GM23338 (cell line): ENCODE measurements at regions not wholly inside any gene's neighbourhood (a gene's known extent, or its start where the extent isn't known, plus 50 kb on each side); places are given as distances from the start of the nearest gene placed in this dataset.
A peak's percentile ranks its signal among the peaks of the same experiment; 100 is the strongest.

ENCODE experiments used
- ATAC-seq: fragments of 200-7000 bp; cut with Tn5 transposase; 3 replicates; pipeline ENCODE4 v1.9.1; 2020
- DNase-seq: peaks from one replicate; pipeline ENCODE4 v3.0.0-alpha.2; 2015; ENCODE audit warnings: low spot score
- H2AFZ ChIP-seq: fragments of 200-600 bp; sonication (generic); 2 replicates; pipeline ENCODE4 v1.8.0; 2016; ENCODE audit warnings: antibody characterized with exemption, mild to moderate bottlenecking, moderate library complexity
- H3F3A ChIP-seq: fragments of 200-600 bp; sonication (generic); replicated peaks from 2 replicates; pipeline ENCODE4 v1.8.0; 2017; ENCODE audit warnings: antibody characterized with exemption, mixed run types, low read depth
- H3K27ac ChIP-seq: fragments of 200-600 bp; sonication (generic); 2 replicates; pipeline ENCODE4 v1.6.1; 2016; ENCODE audit warnings: low read depth
- H3K27me3 ChIP-seq: fragments of 200-600 bp; sonication (generic); 2 replicates; pipeline ENCODE4 v1.8.0; 2016; ENCODE audit warnings: mild to moderate bottlenecking, mixed run types, moderate library complexity; ENCODE audit not compliant: insufficient read depth
- H3K36me3 ChIP-seq: fragments of 200-600 bp; sonication (generic); 2 replicates; pipeline ENCODE4 v1.8.0; 2016; ENCODE audit warnings: mild to moderate bottlenecking; ENCODE audit not compliant: insufficient read depth
- H3K4me1 ChIP-seq: fragments of 200-600 bp; sonication (generic); 2 replicates; pipeline ENCODE4 v1.8.0; 2016; ENCODE audit warnings: mild to moderate bottlenecking, moderate library complexity; ENCODE audit not compliant: insufficient read depth
- H3K4me2 ChIP-seq: fragments of 200-600 bp; sonication (generic); 2 replicates; pipeline ENCODE4 v1.7.1; 2017; ENCODE audit warnings: mixed run types
- H3K4me3 ChIP-seq: fragments of 200-600 bp; sonication (generic); 2 replicates; pipeline ENCODE4 v1.6.1; 2016; ENCODE audit warnings: mixed run types
- H3K79me2 ChIP-seq: fragments of 200-600 bp; sonication (generic); replicated peaks from 2 replicates; pipeline ENCODE4 v1.8.0; 2017; ENCODE audit warnings: mild to moderate bottlenecking; ENCODE audit not compliant: insufficient read depth
- H3K9me2 ChIP-seq: fragments of 200-600 bp; sonication (generic); 2 replicates; pipeline ENCODE4 v1.8.0; 2017; ENCODE audit not compliant: insufficient read depth
- H4K20me1 ChIP-seq: fragments of 200-600 bp; sonication (generic); replicated peaks from 2 replicates; pipeline ENCODE4 v1.8.0; 2017; ENCODE audit warnings: mild to moderate bottlenecking; ENCODE audit not compliant: insufficient read depth
- H3K27ac Mint-ChIP-seq: 2 replicates; pipeline ENCODE4 v1.8.0; 2020; ENCODE audit warnings: inconsistent platforms, mild to moderate bottlenecking, moderate library complexity, mixed read lengths
- H3K27me3 Mint-ChIP-seq: 3 replicates; pipeline ENCODE4 v1.8.0; 2022; ENCODE audit warnings: low read depth, mild to moderate bottlenecking, moderate library complexity, mixed read lengths, inconsistent platforms; ENCODE audit not compliant: insufficient read depth, poor library complexity
- H3K36me3 Mint-ChIP-seq: 3 replicates; pipeline ENCODE4 v1.8.0; 2021; ENCODE audit warnings: low read depth, mild to moderate bottlenecking, inconsistent platforms, moderate library complexity, mixed read lengths
- H3K4me1 Mint-ChIP-seq: 3 replicates; pipeline ENCODE4 v1.8.0; 2020; ENCODE audit warnings: mild to moderate bottlenecking, inconsistent platforms, mixed read lengths
- H3K4me3 Mint-ChIP-seq: 3 replicates; pipeline ENCODE4 v1.8.0; 2021; ENCODE audit warnings: moderate library complexity, mild to moderate bottlenecking, inconsistent platforms, mixed read lengths
- H3K9me3 Mint-ChIP-seq: 3 replicates; pipeline ENCODE4 v1.8.0; 2020; ENCODE audit warnings: moderate library complexity, mild to moderate bottlenecking, inconsistent platforms, mixed read lengths
- CREB1 ChIP-seq: fragments of 250-450 bp; sonication (Bioruptor Pico); IDR thresholded peaks from 2 replicates; pipeline ENCODE4 v1.5.0; 2020; ENCODE audit warnings: low read depth, mild to moderate bottlenecking, moderate library complexity
- EZH2 ChIP-seq: fragments of 200-600 bp; sonication (generic); IDR thresholded peaks from one replicate; pipeline ENCODE4 v1.8.0; 2017; ENCODE audit warnings: antibody characterized with exemption, mild to moderate bottlenecking, low read depth; ENCODE audit not compliant: unreplicated experiment
- EZH2phosphoT487 ChIP-seq: fragments of 200-600 bp; sonication (generic); IDR thresholded peaks from one replicate; pipeline ENCODE4 v1.8.1; 2018; ENCODE audit warnings: antibody characterized with exemption; ENCODE audit not compliant: unreplicated experiment
- JUNB ChIP-seq: IDR thresholded peaks from one replicate; pipeline ENCODE4 v1.6.1; 2016; ENCODE audit warnings: antibody characterized with exemption; ENCODE audit not compliant: unreplicated experiment
- NANOG ChIP-seq: IDR thresholded peaks from 2 replicates; pipeline ENCODE4 v1.6.1; 2016; ENCODE audit warnings: antibody characterized with exemption, borderline replicate concordance
- POLR2AphosphoS5 ChIP-seq: IDR thresholded peaks from 2 replicates; pipeline ENCODE4 v1.6.1; 2016; ENCODE audit warnings: antibody characterized with exemption, low read depth
- STAT1 ChIP-seq: IDR thresholded peaks from one replicate; pipeline ENCODE4 v1.6.1; 2016; ENCODE audit warnings: antibody characterized with exemption; ENCODE audit not compliant: unreplicated experiment
- ZNF114 ChIP-seq: fragments of 250-450 bp; sonication (Bioruptor Pico); IDR thresholded peaks from 2 replicates; pipeline ENCODE4 v1.5.0; 2020; ENCODE audit warnings: mild to moderate bottlenecking, moderate library complexity
- ZNF331 ChIP-seq: fragments of 250-450 bp; sonication (Bioruptor Pico); IDR thresholded peaks from 2 replicates; pipeline ENCODE4 v1.5.0; 2020; ENCODE audit warnings: low read depth, mild to moderate bottlenecking, moderate library complexity
- TF ChIP-seq, protein P1 (sequence below), 2 experiments: fragments of 200-600 bp in 1 of 2; sonication (generic) in 1 of 2; conservative IDR thresholded peaks; 2 replicates each; pipeline versions ENCODE4 v1.5.1 to v1.6.1; 2016 to 2017; ENCODE audit warnings: antibody characterized with exemption in 2 of 2, low read depth in 2 of 2, mild to moderate bottlenecking in 2 of 2, moderate library complexity in 1 of 2
- TF ChIP-seq, protein P2 (sequence below): IDR thresholded peaks from 2 replicates; pipeline ENCODE4 v1.6.1; 2016; ENCODE audit warnings: antibody characterized with exemption
- TF ChIP-seq, protein P3 (sequence below): IDR thresholded peaks from one replicate; pipeline ENCODE4 v1.6.1; 2018; ENCODE audit warnings: antibody characterized with exemption; ENCODE audit not compliant: unreplicated experiment

DNA sequence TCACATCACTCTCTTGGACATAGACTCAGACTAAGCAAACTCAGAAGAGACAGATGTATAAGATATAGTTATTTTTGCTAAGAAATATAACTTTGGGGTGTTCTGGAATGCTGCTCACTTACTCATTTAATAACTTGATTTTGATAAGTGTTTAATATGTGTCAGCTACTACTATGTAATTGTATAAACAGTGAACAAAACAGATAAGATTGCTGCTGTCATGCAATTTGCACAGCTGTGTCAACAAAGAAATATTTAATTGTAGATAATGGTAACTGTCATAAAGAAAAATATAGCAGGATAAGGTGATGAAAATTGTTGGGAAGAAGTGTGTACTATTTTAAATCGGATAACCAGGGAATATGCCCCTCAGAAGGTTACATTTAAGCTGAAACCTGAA lies 84.1 kb upstream of the ZDHHC17 start:
- H2AFZ ChIP-seq: no peak overlapping the region
- no peaks in the 10 kb centered on the region for H4K20me1 ChIP-seq
- no peaks in the 10 kb centered on the region for H3K4me1 ChIP-seq
- H3K27me3 ChIP-seq: no peaks in the 10 kb centered on the region
- no peak overlapping the region for H3K4me3 ChIP-seq
- H3K9me3 Mint-ChIP-seq: no peaks in the 10 kb centered on the region
- no peak overlapping the region for H3K27ac ChIP-seq
- H3K79me2 ChIP-seq: no peaks in the 10 kb centered on the region
- no peaks in the 10 kb centered on the region for H3F3A ChIP-seq
- ATAC-seq (no peak), DNase-seq (no peak)
- H3K9me2 ChIP-seq: no peaks in the 10 kb centered on the region; the same call in 1 of the 2 replicates
- no peaks in the 10 kb centered on the region for H3K36me3 Mint-ChIP-seq
- H3K4me2 ChIP-seq: no peak overlapping the region
- H3K36me3 ChIP-seq: no peaks in the 10 kb centered on the region
- no peak overlapping the region for H3K4me3 Mint-ChIP-seq
- peaks cover 1% of the 10 kb centered on the region for H3K27me3 Mint-ChIP-seq
- no peak for TF ChIP-seq ZNF331 (CRISPR knock-in tag)
- no peak for TF ChIP-seq JUNB
- TF ChIP-seq EZH2: no peak
- TF ChIP-seq ZNF114 (CRISPR knock-in tag): no peak
- TF ChIP-seq, protein P1, sequence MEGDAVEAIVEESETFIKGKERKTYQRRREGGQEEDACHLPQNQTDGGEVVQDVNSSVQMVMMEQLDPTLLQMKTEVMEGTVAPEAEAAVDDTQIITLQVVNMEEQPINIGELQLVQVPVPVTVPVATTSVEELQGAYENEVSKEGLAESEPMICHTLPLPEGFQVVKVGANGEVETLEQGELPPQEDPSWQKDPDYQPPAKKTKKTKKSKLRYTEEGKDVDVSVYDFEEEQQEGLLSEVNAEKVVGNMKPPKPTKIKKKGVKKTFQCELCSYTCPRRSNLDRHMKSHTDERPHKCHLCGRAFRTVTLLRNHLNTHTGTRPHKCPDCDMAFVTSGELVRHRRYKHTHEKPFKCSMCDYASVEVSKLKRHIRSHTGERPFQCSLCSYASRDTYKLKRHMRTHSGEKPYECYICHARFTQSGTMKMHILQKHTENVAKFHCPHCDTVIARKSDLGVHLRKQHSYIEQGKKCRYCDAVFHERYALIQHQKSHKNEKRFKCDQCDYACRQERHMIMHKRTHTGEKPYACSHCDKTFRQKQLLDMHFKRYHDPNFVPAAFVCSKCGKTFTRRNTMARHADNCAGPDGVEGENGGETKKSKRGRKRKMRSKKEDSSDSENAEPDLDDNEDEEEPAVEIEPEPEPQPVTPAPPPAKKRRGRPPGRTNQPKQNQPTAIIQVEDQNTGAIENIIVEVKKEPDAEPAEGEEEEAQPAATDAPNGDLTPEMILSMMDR (conservative IDR thresholded peaks at IDR 0.05; ENCODE audit: low read depth in 2 of 2): no peak
- TF ChIP-seq NANOG: no peak
- no peak for TF ChIP-seq EZH2phosphoT487
- no peak for TF ChIP-seq CREB1 (CRISPR knock-in tag)
- no peak for TF ChIP-seq STAT1
- TF ChIP-seq POLR2AphosphoS5: no peak
- TF ChIP-seq, protein P2, sequence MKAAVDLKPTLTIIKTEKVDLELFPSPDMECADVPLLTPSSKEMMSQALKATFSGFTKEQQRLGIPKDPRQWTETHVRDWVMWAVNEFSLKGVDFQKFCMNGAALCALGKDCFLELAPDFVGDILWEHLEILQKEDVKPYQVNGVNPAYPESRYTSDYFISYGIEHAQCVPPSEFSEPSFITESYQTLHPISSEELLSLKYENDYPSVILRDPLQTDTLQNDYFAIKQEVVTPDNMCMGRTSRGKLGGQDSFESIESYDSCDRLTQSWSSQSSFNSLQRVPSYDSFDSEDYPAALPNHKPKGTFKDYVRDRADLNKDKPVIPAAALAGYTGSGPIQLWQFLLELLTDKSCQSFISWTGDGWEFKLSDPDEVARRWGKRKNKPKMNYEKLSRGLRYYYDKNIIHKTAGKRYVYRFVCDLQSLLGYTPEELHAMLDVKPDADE: no peak
- peaks cover 1% of the 10 kb centered on the region; the same call in 2 of the 3 replicates for H3K4me1 Mint-ChIP-seq
- H3K27ac Mint-ChIP-seq: no peak overlapping the region

DNA sequence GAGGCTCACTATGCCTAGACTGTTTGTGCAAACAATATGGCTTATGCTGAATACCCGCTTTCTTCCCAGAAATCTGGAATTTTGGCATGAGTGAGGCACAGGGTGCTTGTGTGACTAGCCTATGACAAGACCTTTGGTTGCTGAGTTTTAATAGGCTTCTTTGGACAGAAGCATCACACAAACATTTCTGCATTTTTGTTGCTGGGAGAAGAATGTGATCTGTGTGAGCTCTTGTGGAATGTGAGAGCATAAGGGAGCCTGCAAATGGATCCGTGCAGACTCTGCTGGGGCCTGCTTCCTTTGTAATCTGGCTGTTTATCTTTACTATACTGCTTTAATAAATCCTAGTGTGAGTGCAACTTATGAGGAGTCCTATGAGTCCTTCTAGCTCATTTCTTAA lies 83.0 kb upstream of the ZDHHC17 start:
- Histone ChIP-seq H4K20me1 (no peaks in the 10 kb centered on the region), H3K27ac (no peak overlapping the region), H2AFZ (0 out of 2 replicates have a peak overlapping the region, but pooled peaks have one; percentile 32), H3K27me3 (no peaks in the 10 kb centered on the region), H3K4me2 (no peak overlapping the region), H3F3A (no peaks in the 10 kb centered on the region), H3K79me2 (no peaks in the 10 kb centered on the region), H3K4me1 (peaks cover 10% of the 10 kb centered on the region), H3K9me2 (no peaks in the 10 kb centered on the region; the same call in 1 of the 2 replicates), H3K36me3 (no peaks in the 10 kb centered on the region), H3K4me3 (no peak overlapping the region)
- Mint-ChIP-seq H3K36me3 (no peaks in the 10 kb centered on the region), H3K27me3 (peaks cover 1% of the 10 kb centered on the region), H3K9me3 (no peaks in the 10 kb centered on the region), H3K4me1 (peaks cover 11% of the 10 kb centered on the region), H3K4me3 (no peak overlapping the region), H3K27ac (no peak overlapping the region)
- no peak for ATAC-seq
- DNase-seq: no peak
- TF ChIP-seq NANOG: no peak
- no peak for TF ChIP-seq ZNF114 (CRISPR knock-in tag)
- no peak for TF ChIP-seq POLR2AphosphoS5
- no peak for TF ChIP-seq STAT1
- TF ChIP-seq, protein P1 (conservative IDR thresholded peaks at IDR 0.05; ENCODE audit: low read depth in 2 of 2): no peak
- TF ChIP-seq, protein P3, sequence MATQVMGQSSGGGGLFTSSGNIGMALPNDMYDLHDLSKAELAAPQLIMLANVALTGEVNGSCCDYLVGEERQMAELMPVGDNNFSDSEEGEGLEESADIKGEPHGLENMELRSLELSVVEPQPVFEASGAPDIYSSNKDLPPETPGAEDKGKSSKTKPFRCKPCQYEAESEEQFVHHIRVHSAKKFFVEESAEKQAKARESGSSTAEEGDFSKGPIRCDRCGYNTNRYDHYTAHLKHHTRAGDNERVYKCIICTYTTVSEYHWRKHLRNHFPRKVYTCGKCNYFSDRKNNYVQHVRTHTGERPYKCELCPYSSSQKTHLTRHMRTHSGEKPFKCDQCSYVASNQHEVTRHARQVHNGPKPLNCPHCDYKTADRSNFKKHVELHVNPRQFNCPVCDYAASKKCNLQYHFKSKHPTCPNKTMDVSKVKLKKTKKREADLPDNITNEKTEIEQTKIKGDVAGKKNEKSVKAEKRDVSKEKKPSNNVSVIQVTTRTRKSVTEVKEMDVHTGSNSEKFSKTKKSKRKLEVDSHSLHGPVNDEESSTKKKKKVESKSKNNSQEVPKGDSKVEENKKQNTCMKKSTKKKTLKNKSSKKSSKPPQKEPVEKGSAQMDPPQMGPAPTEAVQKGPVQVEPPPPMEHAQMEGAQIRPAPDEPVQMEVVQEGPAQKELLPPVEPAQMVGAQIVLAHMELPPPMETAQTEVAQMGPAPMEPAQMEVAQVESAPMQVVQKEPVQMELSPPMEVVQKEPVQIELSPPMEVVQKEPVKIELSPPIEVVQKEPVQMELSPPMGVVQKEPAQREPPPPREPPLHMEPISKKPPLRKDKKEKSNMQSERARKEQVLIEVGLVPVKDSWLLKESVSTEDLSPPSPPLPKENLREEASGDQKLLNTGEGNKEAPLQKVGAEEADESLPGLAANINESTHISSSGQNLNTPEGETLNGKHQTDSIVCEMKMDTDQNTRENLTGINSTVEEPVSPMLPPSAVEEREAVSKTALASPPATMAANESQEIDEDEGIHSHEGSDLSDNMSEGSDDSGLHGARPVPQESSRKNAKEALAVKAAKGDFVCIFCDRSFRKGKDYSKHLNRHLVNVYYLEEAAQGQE: no peak
- no peak for TF ChIP-seq JUNB
- TF ChIP-seq, protein P2: no peak
- no peak for TF ChIP-seq EZH2
- no peak for TF ChIP-seq ZNF331 (CRISPR knock-in tag)
- no peak for TF ChIP-seq CREB1 (CRISPR knock-in tag)
- no peak for TF ChIP-seq EZH2phosphoT487
